Upper lobe of left lung (tissue), 4 donors: ENCODE measurements at regions not wholly inside any gene's neighbourhood (a gene's known extent, or its start where the extent isn't known, plus 50 kb on each side); places are given as distances from the start of the nearest gene placed in this dataset.

Experiments used
- POLR2A ChIP-seq, 4 donors: fragments of 450-650 bp; IDR thresholded peaks; one replicate each; pipeline ENCODE4 v1.5.1; 2016 to 2017; ENCODE audit warnings: antibody characterized with exemption in 4 of 4, mild to moderate bottlenecking in 2 of 4
- TF ChIP-seq, protein P1 (sequence below), 6 experiments: fragments of 450-650 bp in 4 of 6; fragments of 200-600 bp in 2 of 6; sonication (generic) in 2 of 6; IDR thresholded peaks; one replicate each; pipeline ENCODE4 v1.5.1; 2016 to 2019; ENCODE audit warnings: antibody characterized with exemption in 6 of 6

- TF ChIP-seq, protein P1, sequence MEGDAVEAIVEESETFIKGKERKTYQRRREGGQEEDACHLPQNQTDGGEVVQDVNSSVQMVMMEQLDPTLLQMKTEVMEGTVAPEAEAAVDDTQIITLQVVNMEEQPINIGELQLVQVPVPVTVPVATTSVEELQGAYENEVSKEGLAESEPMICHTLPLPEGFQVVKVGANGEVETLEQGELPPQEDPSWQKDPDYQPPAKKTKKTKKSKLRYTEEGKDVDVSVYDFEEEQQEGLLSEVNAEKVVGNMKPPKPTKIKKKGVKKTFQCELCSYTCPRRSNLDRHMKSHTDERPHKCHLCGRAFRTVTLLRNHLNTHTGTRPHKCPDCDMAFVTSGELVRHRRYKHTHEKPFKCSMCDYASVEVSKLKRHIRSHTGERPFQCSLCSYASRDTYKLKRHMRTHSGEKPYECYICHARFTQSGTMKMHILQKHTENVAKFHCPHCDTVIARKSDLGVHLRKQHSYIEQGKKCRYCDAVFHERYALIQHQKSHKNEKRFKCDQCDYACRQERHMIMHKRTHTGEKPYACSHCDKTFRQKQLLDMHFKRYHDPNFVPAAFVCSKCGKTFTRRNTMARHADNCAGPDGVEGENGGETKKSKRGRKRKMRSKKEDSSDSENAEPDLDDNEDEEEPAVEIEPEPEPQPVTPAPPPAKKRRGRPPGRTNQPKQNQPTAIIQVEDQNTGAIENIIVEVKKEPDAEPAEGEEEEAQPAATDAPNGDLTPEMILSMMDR (IDR thresholded peaks at IDR 0.05): no peak
- TF ChIP-seq POLR2A (IDR thresholded peaks at IDR 0.05): no peak
These were observed 202.4 kb downstream of the CDH26 start for GRCh38 chr20:60160451-60161145.
